ENCODE measurements at regions not wholly inside any gene's neighbourhood (a gene's known extent, or its start where the extent isn't known, plus 50 kb on each side); places are given as distances from the start of the nearest gene placed in this dataset.
A peak's percentile ranks its signal among the peaks of the same experiment; 100 is the strongest.
"Not testable (repeated sequence)": the region's sequence is repeated elsewhere in the genome, so short reads cannot be mapped to it uniquely, and the experiment has no call there.

GRCh38 chr7:98784216-98784785 lies 85.5 kb downstream of the TMEM130 start:
- TF ChIP-seq, protein P1, sequence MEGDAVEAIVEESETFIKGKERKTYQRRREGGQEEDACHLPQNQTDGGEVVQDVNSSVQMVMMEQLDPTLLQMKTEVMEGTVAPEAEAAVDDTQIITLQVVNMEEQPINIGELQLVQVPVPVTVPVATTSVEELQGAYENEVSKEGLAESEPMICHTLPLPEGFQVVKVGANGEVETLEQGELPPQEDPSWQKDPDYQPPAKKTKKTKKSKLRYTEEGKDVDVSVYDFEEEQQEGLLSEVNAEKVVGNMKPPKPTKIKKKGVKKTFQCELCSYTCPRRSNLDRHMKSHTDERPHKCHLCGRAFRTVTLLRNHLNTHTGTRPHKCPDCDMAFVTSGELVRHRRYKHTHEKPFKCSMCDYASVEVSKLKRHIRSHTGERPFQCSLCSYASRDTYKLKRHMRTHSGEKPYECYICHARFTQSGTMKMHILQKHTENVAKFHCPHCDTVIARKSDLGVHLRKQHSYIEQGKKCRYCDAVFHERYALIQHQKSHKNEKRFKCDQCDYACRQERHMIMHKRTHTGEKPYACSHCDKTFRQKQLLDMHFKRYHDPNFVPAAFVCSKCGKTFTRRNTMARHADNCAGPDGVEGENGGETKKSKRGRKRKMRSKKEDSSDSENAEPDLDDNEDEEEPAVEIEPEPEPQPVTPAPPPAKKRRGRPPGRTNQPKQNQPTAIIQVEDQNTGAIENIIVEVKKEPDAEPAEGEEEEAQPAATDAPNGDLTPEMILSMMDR (IDR thresholded peaks at IDR 0.05; ENCODE audit: low read depth, low read length, missing control alignments): no peak
- DNase-seq (ENCODE audit: low read depth): no peak
- H3K4me3 ChIP-seq (ENCODE audit: low read depth, low read length): no peak overlapping the region
- in situ Hi-C loops (cut with HindIII; ENCODE audit: low sequenced_read_pairs): no loop called here

DNA sequence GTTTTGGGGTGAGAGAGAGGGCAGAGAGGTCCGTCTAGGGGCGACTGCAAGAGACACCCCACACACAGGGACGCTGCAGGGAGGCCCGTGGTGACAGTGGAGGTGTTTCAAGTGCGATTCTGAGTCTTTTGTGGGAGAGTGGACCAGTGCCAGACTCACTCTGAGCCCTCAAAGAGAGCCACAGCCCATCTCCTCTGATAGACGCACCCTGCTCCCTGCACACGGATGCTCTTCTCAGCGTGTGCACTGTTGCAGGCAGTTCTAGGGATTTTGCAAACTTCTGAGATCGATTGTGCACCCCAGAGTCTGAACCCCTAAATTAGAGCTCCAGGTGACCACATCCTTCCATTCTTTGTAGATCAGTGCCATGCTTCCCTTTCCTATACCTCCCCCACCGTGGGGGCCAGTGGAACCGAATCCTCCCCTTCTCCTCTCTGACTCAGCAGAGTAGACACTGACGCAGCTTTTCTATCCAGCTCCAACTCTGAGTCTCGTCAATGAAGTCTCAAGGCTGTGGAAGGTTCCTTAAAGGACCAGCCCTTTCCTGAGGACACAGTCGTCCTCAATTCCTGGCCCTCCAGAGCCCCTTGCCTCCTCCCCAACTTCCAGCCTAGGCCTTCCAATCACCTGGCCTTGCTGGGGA lies 83.8 kb downstream of the TMEM130 start:
- TF ChIP-seq, protein P1 (IDR thresholded peaks at IDR 0.05; ENCODE audit: low read depth, low read length, missing control alignments): no peak
- in situ Hi-C loops (cut with HindIII; ENCODE audit: low sequenced_read_pairs): no loop called here
- no peak for DNase-seq (ENCODE audit: low read depth)
- no peak overlapping the region for H3K4me3 ChIP-seq (ENCODE audit: low read depth, low read length)

DNA sequence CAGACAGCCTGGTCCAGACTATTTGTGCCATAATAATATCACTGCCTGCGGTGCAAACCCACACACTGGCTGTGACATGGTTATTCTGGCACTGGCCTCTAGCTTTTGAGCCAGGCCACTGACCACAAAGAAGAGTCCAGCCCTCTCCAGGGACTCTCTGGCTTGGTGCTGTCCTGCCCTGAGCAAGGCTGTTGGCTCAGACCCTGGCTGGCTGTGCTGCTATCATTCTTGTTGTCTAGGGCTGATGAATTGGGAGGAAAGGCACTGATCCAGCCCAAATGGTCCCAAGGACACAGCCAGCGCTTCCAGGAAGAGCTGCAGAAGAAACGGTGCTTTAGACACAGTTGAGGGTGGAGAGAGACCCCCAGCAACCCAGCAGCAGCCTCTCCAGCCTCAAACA lies 80.8 kb downstream of the TMEM130 start:
- peak; percentile 72 for DNase-seq (ENCODE audit: low read depth)
- in situ Hi-C loops (cut with HindIII; ENCODE audit: low sequenced_read_pairs): no loop called here
- no peak overlapping the region for H3K4me3 ChIP-seq (ENCODE audit: low read depth, low read length)

DNA sequence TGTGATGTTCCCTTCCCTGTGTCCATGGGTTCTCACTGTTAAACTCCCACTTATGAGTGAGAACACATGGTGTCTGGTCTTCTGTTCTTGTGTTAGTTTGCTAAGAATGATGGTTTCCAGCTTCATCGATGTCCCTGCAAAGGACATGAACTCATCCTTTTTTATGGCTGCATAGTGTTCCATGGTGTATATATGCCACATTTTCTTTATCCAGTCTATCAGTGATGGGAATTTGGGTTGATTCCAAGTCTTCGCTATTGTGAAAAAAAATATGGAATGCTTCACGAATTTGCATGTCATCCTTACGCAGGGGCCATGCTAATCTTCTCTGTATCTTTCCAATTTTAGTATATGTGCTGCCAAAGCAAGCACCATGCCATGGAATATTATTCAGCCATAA lies 75.4 kb downstream of the TMEM130 start:
- in situ Hi-C loops (cut with HindIII; ENCODE audit: low sequenced_read_pairs); H3K4me3 ChIP-seq (ENCODE audit: low read depth, low read length); DNase-seq (ENCODE audit: low read depth): not testable (repeated sequence)

More for the DNA sequence above, 80.8 kb downstream of the TMEM130 start:
- TF ChIP-seq, protein P1 (IDR thresholded peaks at IDR 0.05; ENCODE audit: low read depth, low read length, missing control alignments): no peak

DNA sequence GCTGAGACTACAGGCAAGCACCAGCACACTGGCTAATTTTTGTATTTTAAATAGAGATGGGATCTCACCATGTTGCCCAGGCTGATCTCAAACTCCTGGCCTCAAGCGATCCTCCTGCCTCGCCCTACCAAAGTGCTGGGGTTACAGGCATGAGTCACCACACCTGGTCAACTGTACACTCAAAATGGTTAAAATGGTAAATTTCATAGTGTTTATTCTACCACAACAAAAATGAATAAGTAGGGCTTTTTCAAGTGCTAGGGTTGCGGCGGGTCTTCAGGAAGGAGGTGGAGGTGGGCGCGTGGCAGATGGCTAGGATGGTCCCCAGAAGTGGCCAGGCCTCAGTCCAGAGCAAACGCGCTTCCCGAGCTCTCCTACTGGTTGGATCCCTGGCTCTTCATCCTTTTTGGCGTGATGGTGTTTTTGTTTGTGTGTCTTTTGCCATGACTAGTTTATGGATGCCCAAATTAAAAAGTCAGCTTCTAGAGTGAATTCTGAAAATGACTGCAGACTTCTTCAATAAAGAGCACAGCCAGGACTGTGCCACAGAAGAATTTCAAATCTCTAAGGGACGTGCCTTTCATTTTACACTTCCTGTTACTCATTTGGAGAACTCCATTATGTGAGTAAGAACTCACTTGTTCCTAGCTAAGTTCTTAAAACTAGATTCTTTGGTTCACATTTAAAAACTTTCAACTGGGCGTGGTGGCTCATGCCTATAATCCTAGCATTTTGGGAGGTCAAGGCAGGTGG lies 73.9 kb downstream of the TMEM130 start:
- in situ Hi-C loops (cut with HindIII; ENCODE audit: low sequenced_read_pairs): no loop called here
- DNase-seq (ENCODE audit: low read depth): no peak
- TF ChIP-seq, protein P1 (IDR thresholded peaks at IDR 0.05; ENCODE audit: low read depth, low read length, missing control alignments): no peak
- H3K4me3 ChIP-seq (ENCODE audit: low read depth, low read length): no peak overlapping the region

Measured in astrocyte of the cerebellum (primary cell).